ENCODE measurements at regions not wholly inside any gene's neighbourhood (a gene's known extent, or its start where the extent isn't known, plus 50 kb on each side); places are given as distances from the start of the nearest gene placed in this dataset.

DNA sequence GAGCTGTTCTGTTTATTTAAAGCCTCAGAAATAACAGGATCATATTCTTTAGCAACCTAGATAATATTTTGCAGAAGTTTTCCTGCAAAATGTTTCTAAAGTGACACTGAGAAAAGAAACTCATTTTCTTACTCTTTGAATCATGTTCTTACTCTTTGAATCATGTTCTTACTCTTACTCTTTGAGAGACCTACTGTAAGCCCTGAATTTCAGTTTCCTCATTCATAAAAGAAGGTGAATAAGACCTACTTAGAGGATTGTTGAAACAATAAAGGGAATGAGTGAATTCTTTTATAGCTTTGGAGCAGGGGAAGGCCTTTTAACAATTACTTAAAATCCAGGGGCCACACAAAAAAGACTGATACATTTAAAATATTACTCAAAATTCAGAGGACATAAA, 221.7 kb upstream of the CMC1 start:
- Histone ChIP-seq H3K36me3 (ENCODE audit: control insufficient read depth in 5 of 5, insufficient read depth in 5 of 5, low read length in 5 of 5) (no peaks in the 10 kb centered on the region), H3K9ac (ENCODE audit: low read length in 5 of 5) (no peak overlapping the region), H3K4me3 (ENCODE audit: low read depth in 1 of 5, low read length in 5 of 5) (no peak overlapping the region), H3K9me3 (ENCODE audit: control insufficient read depth in 5 of 5, low read length in 5 of 5) (peaks cover 0 to 8% (median 5%) of the 10 kb centered on the region in 5 donors), H3K27me3 (ENCODE audit: control insufficient read depth in 5 of 5, insufficient read depth in 4 of 5, low read length in 5 of 5) (no peaks in the 10 kb centered on the region), H3K4me1 (ENCODE audit: control insufficient read depth in 5 of 5, insufficient read depth in 5 of 5, low read length in 5 of 5) (no peaks in the 10 kb centered on the region), H3K27ac (ENCODE audit: low read depth, low read length) (no peak overlapping the region)

DNA sequence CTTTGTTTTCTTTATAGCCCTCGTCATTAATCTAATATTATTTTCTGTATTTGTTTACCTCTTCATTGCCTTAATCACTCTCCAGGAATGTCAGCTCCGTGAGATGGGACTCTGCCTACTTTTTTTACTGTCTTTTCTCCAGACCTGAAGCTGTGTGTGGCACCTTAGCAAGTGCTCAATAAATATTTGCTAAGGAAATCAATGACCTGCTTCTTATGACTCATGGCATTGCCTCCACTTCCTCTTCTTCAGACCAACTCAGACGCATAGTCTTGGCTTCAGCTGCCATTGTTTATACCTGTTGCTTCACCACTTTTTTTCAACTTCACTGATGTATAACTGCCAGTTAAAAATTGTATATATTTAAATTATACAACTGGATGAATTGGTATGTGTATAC, 218.5 kb upstream of the CMC1 start:
- H3K27ac ChIP-seq (ENCODE audit: low read depth, low read length), result no peak overlapping the region
- H3K9me3 ChIP-seq (ENCODE audit: control insufficient read depth in 5 of 5, low read length in 5 of 5), result peaks cover 0 to 12% (median 10%) of the 10 kb centered on the region in 5 donors
- H3K36me3 ChIP-seq (ENCODE audit: control insufficient read depth in 5 of 5, insufficient read depth in 5 of 5, low read length in 5 of 5), result no peaks in the 10 kb centered on the region
- no peaks in the 10 kb centered on the region for H3K27me3 ChIP-seq (ENCODE audit: control insufficient read depth in 5 of 5, insufficient read depth in 4 of 5, low read length in 5 of 5)
- no peaks in the 10 kb centered on the region for H3K4me1 ChIP-seq (ENCODE audit: control insufficient read depth in 5 of 5, insufficient read depth in 5 of 5, low read length in 5 of 5)
- no peak overlapping the region for H3K4me3 ChIP-seq (ENCODE audit: low read depth in 1 of 5, low read length in 5 of 5)
- H3K9ac ChIP-seq (ENCODE audit: low read length in 5 of 5), result no peak overlapping the region

DNA sequence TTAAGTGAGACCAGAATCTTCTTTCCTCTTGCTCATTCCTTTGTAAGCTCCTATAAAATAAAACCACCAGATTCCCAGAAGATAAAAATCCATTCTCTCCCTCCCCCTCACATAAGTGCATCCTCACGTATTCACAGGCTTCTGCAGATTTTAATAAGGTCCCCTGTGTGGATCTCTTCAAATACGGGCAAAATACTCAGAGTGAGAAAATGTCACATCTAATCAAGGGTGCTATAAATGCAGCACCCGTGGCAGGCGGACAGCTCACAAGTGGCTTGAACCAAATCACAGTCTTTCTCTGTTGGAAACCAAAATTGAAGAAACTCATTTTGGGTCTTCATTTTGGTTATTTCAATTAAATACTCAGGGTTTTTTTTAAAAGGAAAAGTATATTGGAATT, 212.9 kb upstream of the CMC1 start:
- Histone ChIP-seq H3K9ac (ENCODE audit: low read length in 5 of 5) (no peak overlapping the region), H3K27ac (ENCODE audit: low read depth, low read length) (no peak overlapping the region), H3K4me1 (ENCODE audit: control insufficient read depth in 5 of 5, insufficient read depth in 5 of 5, low read length in 5 of 5) (no peaks in the 10 kb centered on the region), H3K4me3 (ENCODE audit: low read depth in 1 of 5, low read length in 5 of 5) (no peak overlapping the region), H3K36me3 (ENCODE audit: control insufficient read depth in 5 of 5, insufficient read depth in 5 of 5, low read length in 5 of 5) (no peaks in the 10 kb centered on the region), H3K9me3 (ENCODE audit: control insufficient read depth in 5 of 5, low read length in 5 of 5) (peaks cover 0 to 23% (median 21%) of the 10 kb centered on the region in 5 donors), H3K27me3 (ENCODE audit: control insufficient read depth in 5 of 5, insufficient read depth in 4 of 5, low read length in 5 of 5) (no peaks in the 10 kb centered on the region)

DNA sequence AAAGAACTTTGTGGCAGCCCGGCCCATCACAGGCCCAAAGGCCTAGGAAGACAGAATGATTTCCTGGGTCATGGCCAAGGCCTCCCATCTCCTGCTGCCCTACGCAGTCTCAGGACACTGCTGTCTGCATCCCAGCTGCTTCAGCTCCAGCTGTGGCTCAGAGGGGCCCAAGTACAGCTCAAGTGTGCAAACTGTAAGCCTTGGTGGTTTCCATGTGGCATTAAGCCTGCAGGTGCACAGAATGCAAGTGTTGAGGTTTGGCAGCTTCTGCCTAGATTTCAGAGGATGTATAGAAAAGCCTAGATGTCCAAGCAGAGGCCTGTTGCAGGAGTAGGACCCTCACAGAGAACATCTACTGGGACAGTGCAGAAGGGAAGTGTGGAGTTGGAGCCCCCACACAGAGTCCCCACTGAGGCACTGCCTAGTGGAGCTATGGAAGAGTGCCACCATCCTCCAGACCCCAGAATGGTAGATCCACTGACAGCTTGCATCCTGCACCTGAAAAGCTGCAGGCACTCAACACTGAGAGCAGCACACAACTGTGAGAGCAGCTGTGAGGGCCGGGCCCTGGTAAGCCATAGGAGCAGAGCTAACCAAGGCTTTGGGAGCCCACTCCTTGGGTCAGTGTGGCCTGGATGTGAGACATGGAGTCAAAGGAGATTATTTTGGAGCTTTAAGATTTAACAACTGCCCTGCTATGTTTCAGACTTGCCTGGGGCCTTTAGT, 208.2 kb upstream of the CMC1 start:
- H3K9ac ChIP-seq (ENCODE audit: low read length in 5 of 5), result no peak overlapping the region
- no peaks in the 10 kb centered on the region for H3K27me3 ChIP-seq (ENCODE audit: control insufficient read depth in 5 of 5, insufficient read depth in 4 of 5, low read length in 5 of 5)
- no peaks in the 10 kb centered on the region for H3K4me1 ChIP-seq (ENCODE audit: control insufficient read depth in 5 of 5, insufficient read depth in 5 of 5, low read length in 5 of 5)
- no peak overlapping the region for H3K27ac ChIP-seq (ENCODE audit: low read depth, low read length)
- H3K36me3 ChIP-seq (ENCODE audit: control insufficient read depth in 5 of 5, insufficient read depth in 5 of 5, low read length in 5 of 5), result no peaks in the 10 kb centered on the region
- H3K9me3 ChIP-seq (ENCODE audit: control insufficient read depth in 5 of 5, low read length in 5 of 5), result peaks cover 0 to 13% (median 9%) of the 10 kb centered on the region in 5 donors
- no peak overlapping the region for H3K4me3 ChIP-seq (ENCODE audit: low read depth in 1 of 5, low read length in 5 of 5)

DNA sequence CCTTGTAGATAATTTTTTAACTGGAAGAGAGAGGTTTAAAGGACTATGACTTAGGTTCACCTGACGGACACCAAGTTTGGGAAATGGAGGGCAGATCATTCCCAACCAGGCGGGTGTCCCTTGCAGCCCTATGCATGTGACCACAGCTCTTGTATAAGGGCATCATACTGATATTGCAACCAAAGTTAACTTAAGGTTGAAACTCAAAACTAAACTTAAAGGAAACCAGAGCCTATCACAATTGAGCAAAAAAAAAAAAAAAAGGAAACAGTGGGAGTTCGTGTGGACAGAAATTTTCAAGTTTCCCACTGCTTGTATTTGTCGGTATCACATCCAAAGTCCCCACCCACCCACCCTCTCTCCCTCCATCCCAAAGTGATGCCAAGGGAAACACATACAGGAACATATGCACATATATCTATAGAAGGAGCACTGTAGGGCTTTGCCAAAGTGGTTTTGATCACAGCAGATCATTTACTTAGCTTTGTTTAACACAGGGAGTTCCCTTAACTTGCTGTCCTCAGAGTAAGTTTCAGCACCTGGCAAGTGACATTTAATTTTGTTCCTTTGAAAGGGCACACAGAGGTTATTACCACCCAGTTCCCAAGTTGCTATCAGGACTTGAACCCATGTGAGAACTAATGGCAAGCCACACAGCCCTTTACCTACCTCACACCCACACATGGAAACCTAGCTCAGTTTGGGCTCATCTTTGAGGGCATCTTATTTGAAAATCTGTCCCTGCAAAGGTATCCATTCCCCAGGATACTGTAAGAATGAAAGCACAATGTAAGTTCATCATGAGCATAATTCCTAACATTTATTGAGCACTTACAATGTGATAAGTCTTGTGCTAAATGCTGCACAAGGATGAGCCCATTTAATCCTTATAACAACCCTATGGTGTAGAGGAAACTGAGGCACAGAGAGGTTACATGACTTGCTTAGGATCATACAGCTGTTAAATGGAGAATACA, 204.5 kb upstream of the CMC1 start:
- no peaks in the 10 kb centered on the region for H3K36me3 ChIP-seq (ENCODE audit: control insufficient read depth in 5 of 5, insufficient read depth in 5 of 5, low read length in 5 of 5)
- no peak overlapping the region for H3K27ac ChIP-seq (ENCODE audit: low read depth, low read length)
- H3K9ac ChIP-seq (ENCODE audit: low read length in 5 of 5), result no peak overlapping the region
- no peaks in the 10 kb centered on the region for H3K4me1 ChIP-seq (ENCODE audit: control insufficient read depth in 5 of 5, insufficient read depth in 5 of 5, low read length in 5 of 5)
- H3K9me3 ChIP-seq (ENCODE audit: control insufficient read depth in 5 of 5, low read length in 5 of 5), result peaks cover 0 to 9% (median 7%) of the 10 kb centered on the region in 5 donors
- H3K27me3 ChIP-seq (ENCODE audit: control insufficient read depth in 5 of 5, insufficient read depth in 4 of 5, low read length in 5 of 5), result no peaks in the 10 kb centered on the region
- H3K4me3 ChIP-seq (ENCODE audit: low read depth in 1 of 5, low read length in 5 of 5), result no peak overlapping the region

DNA sequence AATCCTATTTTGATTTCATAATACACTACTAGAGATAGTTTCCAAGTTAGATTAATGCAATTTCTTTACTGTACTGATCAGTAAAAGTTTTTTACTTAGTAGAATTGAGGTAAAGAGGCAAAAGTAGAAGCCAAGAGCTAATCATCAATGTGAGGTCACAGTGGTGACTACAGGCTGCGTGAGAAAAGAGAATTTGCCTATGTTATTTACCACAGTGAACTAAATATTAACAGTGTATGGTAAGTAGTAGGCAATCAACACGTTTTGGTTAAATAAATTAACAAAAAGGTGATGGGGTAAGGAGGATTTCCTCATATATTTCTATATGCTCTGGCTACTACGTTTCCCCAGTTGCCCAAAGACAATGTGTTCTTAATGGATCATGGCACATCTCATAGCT, 202.2 kb upstream of the CMC1 start:
- H3K9ac ChIP-seq (ENCODE audit: low read length in 5 of 5), result no peak overlapping the region
- H3K27me3 ChIP-seq (ENCODE audit: control insufficient read depth in 5 of 5, insufficient read depth in 4 of 5, low read length in 5 of 5), result no peaks in the 10 kb centered on the region
- no peaks in the 10 kb centered on the region for H3K4me1 ChIP-seq (ENCODE audit: control insufficient read depth in 5 of 5, insufficient read depth in 5 of 5, low read length in 5 of 5)
- no peaks in the 10 kb centered on the region for H3K36me3 ChIP-seq (ENCODE audit: control insufficient read depth in 5 of 5, insufficient read depth in 5 of 5, low read length in 5 of 5)
- H3K4me3 ChIP-seq (ENCODE audit: low read depth in 1 of 5, low read length in 5 of 5), result no peak overlapping the region
- no peak overlapping the region for H3K27ac ChIP-seq (ENCODE audit: low read depth, low read length)
- no peaks in the 10 kb centered on the region for H3K9me3 ChIP-seq (ENCODE audit: control insufficient read depth in 5 of 5, low read length in 5 of 5)

DNA sequence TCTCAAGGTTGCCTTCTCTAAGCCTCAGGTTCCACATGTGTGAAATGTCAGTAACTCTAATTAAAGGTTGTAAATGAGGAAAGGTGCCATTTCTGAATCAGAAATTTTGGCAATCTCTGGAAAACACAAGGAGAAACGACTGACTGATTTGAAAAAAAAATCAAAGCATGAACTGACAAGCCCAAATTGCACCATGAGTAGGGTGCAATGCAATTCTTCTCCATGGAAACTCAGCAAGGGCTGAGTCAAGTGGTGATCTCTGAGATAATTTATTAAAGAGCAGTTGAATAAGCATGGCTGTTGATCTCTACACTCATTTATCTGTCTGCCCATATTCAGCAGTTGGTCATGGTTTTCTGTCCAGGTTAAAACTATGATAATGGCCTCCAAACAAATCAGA, 201.6 kb upstream of the CMC1 start:
- no peak overlapping the region for H3K4me3 ChIP-seq (ENCODE audit: low read depth in 1 of 5, low read length in 5 of 5)
- no peak overlapping the region for H3K27ac ChIP-seq (ENCODE audit: low read depth, low read length)
- no peaks in the 10 kb centered on the region for H3K36me3 ChIP-seq (ENCODE audit: control insufficient read depth in 5 of 5, insufficient read depth in 5 of 5, low read length in 5 of 5)
- no peak overlapping the region for H3K9ac ChIP-seq (ENCODE audit: low read length in 5 of 5)
- no peaks in the 10 kb centered on the region for H3K9me3 ChIP-seq (ENCODE audit: control insufficient read depth in 5 of 5, low read length in 5 of 5)
- no peaks in the 10 kb centered on the region for H3K27me3 ChIP-seq (ENCODE audit: control insufficient read depth in 5 of 5, insufficient read depth in 4 of 5, low read length in 5 of 5)
- no peaks in the 10 kb centered on the region for H3K4me1 ChIP-seq (ENCODE audit: control insufficient read depth in 5 of 5, insufficient read depth in 5 of 5, low read length in 5 of 5)

DNA sequence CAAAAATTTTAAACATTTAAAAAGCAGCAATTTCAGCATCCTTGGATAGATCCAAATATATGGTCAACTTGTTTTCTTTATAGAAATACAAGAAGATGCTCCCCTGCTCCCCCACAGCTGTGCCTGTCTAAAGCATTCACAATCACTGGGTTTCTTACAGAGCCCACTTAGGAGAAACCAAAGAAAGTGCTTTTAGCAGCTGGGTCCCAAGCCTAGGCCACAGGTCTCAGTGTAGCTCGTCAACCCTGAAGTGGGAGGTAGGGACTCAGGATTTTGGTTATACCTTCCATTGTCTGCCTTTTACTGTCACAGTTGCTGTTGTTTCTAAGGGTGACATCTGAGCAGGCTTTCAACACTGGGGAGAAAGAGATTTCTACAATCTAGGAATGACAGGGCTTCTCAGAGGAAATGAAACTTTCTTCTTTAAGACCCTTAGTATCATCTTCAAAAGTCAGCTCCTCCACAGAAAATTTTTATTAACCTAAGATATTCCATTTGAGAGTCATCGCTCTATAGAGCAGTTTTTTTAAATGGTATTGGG, 199.3 kb upstream of the CMC1 start:
- no peak overlapping the region for H3K9ac ChIP-seq (ENCODE audit: low read length in 5 of 5)
- no peaks in the 10 kb centered on the region for H3K36me3 ChIP-seq (ENCODE audit: control insufficient read depth in 5 of 5, insufficient read depth in 5 of 5, low read length in 5 of 5)
- H3K27ac ChIP-seq (ENCODE audit: low read depth, low read length), result no peak overlapping the region
- H3K27me3 ChIP-seq (ENCODE audit: control insufficient read depth in 5 of 5, insufficient read depth in 4 of 5, low read length in 5 of 5), result no peaks in the 10 kb centered on the region
- no peaks in the 10 kb centered on the region for H3K9me3 ChIP-seq (ENCODE audit: control insufficient read depth in 5 of 5, low read length in 5 of 5)
- H3K4me3 ChIP-seq (ENCODE audit: low read depth in 1 of 5, low read length in 5 of 5), result no peak overlapping the region
- no peaks in the 10 kb centered on the region for H3K4me1 ChIP-seq (ENCODE audit: control insufficient read depth in 5 of 5, insufficient read depth in 5 of 5, low read length in 5 of 5)

DNA sequence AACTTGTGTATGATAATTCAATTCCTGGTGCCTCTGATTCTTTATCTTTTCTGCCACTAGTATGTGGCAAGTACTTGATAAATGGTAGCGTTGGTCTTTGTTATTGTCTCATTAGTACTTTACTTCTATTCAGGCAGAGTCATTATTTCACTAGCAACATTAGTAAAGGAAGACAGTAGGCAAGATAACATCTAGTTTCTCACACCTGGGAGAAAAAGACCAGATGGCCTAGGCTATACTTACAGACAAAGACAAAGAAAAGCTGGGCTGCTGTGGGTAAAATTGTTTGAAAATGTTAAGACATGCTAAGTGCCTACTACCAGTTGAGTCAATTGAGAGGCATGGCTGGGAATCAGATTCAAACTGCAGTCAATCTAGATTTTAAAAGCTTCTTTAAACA, 198.7 kb upstream of the CMC1 start:
- Histone ChIP-seq H3K4me1 (ENCODE audit: control insufficient read depth in 5 of 5, insufficient read depth in 5 of 5, low read length in 5 of 5) (no peaks in the 10 kb centered on the region), H3K36me3 (ENCODE audit: control insufficient read depth in 5 of 5, insufficient read depth in 5 of 5, low read length in 5 of 5) (no peaks in the 10 kb centered on the region), H3K27ac (ENCODE audit: low read depth, low read length) (no peak overlapping the region), H3K27me3 (ENCODE audit: control insufficient read depth in 5 of 5, insufficient read depth in 4 of 5, low read length in 5 of 5) (no peaks in the 10 kb centered on the region), H3K4me3 (ENCODE audit: low read depth in 1 of 5, low read length in 5 of 5) (no peak overlapping the region), H3K9ac (ENCODE audit: low read length in 5 of 5) (no peak overlapping the region), H3K9me3 (ENCODE audit: control insufficient read depth in 5 of 5, low read length in 5 of 5) (no peaks in the 10 kb centered on the region)

DNA sequence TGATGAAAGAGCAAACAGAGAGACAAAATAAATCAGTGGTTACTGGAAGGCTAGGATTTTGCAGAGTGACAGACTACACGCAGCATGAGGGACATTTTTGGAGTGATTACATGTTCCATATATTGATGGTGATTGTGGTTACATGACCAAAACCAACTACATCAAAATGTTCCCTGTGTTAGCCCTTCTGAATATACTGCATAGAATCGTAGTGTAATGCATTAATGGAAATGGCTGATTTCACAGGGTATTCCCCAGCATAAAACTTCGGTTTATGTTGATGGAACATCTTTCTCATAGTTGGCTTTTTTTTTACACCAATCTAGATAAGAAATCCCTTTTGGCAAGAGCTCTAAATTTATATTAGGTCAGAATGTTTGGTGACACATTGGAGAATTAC, 191.3 kb upstream of the CMC1 start:
- H3K36me3 ChIP-seq (ENCODE audit: control insufficient read depth in 5 of 5, insufficient read depth in 5 of 5, low read length in 5 of 5), result no peaks in the 10 kb centered on the region
- H3K27me3 ChIP-seq (ENCODE audit: control insufficient read depth in 5 of 5, insufficient read depth in 4 of 5, low read length in 5 of 5), result no peaks in the 10 kb centered on the region
- H3K27ac ChIP-seq (ENCODE audit: low read depth, low read length), result no peak overlapping the region
- H3K9ac ChIP-seq (ENCODE audit: low read length in 5 of 5), result no peak overlapping the region
- no peak overlapping the region for H3K4me3 ChIP-seq (ENCODE audit: low read depth in 1 of 5, low read length in 5 of 5)
- H3K4me1 ChIP-seq (ENCODE audit: control insufficient read depth in 5 of 5, insufficient read depth in 5 of 5, low read length in 5 of 5), result no peaks in the 10 kb centered on the region
- no peaks in the 10 kb centered on the region for H3K9me3 ChIP-seq (ENCODE audit: control insufficient read depth in 5 of 5, low read length in 5 of 5)
